ENCODE measurements at regions not wholly inside any gene's neighbourhood (a gene's known extent, or its start where the extent isn't known, plus 50 kb on each side); places are given as distances from the start of the nearest gene placed in this dataset.

DNA sequence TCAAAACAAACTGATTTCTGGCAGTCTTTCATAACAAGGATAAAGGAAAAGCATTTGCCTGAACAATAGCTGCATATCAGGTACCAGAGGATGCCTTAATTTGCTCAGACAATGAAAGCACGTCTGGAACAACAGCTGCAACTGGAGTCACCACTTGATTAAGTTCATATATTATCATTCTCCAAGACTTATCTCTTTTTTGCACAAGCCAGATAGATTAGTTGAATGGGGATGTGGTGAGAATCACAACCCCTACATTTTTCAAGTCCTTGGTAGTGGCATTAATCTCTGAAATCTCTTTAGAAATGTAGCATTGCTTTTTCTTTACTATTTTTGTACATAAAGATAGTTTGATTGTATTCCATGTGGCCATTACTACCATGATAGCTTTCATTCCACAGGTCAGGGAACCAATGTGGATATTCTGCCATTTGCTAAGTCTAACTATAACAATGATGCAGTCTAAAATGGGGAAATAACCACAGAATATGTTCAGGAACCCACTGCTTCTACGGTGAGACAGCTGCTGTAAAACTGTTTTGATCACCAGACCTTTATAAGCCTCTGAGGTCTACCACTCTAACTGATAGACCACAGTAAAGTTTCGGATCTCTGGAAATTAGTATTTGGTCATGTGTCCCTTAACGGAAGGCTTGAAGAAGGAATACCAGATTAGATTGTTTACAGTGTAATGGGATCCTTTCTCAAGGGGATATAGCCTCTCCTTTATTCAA, 1176.2 kb downstream of the DNAJB9 start:
- no peak for TF ChIP-seq RAD51 (IDR thresholded peaks at IDR 0.05; ENCODE audit: borderline replicate concordance)
- TF ChIP-seq FOSL1 (CRISPR knock-in tag; IDR thresholded peaks at IDR 0.05; ENCODE audit: borderline replicate concordance) = no peak
- TF ChIP-seq, protein P1, sequence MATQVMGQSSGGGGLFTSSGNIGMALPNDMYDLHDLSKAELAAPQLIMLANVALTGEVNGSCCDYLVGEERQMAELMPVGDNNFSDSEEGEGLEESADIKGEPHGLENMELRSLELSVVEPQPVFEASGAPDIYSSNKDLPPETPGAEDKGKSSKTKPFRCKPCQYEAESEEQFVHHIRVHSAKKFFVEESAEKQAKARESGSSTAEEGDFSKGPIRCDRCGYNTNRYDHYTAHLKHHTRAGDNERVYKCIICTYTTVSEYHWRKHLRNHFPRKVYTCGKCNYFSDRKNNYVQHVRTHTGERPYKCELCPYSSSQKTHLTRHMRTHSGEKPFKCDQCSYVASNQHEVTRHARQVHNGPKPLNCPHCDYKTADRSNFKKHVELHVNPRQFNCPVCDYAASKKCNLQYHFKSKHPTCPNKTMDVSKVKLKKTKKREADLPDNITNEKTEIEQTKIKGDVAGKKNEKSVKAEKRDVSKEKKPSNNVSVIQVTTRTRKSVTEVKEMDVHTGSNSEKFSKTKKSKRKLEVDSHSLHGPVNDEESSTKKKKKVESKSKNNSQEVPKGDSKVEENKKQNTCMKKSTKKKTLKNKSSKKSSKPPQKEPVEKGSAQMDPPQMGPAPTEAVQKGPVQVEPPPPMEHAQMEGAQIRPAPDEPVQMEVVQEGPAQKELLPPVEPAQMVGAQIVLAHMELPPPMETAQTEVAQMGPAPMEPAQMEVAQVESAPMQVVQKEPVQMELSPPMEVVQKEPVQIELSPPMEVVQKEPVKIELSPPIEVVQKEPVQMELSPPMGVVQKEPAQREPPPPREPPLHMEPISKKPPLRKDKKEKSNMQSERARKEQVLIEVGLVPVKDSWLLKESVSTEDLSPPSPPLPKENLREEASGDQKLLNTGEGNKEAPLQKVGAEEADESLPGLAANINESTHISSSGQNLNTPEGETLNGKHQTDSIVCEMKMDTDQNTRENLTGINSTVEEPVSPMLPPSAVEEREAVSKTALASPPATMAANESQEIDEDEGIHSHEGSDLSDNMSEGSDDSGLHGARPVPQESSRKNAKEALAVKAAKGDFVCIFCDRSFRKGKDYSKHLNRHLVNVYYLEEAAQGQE (IDR thresholded peaks at IDR 0.05; ENCODE audit: borderline replicate concordance in 1 of 2, low read depth in 1 of 2, low read length in 2 of 2) = no peak
- TF ChIP-seq, protein P2, sequence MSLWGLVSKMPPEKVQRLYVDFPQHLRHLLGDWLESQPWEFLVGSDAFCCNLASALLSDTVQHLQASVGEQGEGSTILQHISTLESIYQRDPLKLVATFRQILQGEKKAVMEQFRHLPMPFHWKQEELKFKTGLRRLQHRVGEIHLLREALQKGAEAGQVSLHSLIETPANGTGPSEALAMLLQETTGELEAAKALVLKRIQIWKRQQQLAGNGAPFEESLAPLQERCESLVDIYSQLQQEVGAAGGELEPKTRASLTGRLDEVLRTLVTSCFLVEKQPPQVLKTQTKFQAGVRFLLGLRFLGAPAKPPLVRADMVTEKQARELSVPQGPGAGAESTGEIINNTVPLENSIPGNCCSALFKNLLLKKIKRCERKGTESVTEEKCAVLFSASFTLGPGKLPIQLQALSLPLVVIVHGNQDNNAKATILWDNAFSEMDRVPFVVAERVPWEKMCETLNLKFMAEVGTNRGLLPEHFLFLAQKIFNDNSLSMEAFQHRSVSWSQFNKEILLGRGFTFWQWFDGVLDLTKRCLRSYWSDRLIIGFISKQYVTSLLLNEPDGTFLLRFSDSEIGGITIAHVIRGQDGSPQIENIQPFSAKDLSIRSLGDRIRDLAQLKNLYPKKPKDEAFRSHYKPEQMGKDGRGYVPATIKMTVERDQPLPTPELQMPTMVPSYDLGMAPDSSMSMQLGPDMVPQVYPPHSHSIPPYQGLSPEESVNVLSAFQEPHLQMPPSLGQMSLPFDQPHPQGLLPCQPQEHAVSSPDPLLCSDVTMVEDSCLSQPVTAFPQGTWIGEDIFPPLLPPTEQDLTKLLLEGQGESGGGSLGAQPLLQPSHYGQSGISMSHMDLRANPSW (CRISPR knock-in tag; IDR thresholded peaks at IDR 0.05; ENCODE audit: borderline replicate concordance) = no peak
- TF ChIP-seq MLX (CRISPR knock-in tag; IDR thresholded peaks at IDR 0.05) = no peak
- no peak for TF ChIP-seq ZNF670 (CRISPR knock-in tag; IDR thresholded peaks at IDR 0.05; ENCODE audit: borderline replicate concordance)
- TF ChIP-seq, protein P3, sequence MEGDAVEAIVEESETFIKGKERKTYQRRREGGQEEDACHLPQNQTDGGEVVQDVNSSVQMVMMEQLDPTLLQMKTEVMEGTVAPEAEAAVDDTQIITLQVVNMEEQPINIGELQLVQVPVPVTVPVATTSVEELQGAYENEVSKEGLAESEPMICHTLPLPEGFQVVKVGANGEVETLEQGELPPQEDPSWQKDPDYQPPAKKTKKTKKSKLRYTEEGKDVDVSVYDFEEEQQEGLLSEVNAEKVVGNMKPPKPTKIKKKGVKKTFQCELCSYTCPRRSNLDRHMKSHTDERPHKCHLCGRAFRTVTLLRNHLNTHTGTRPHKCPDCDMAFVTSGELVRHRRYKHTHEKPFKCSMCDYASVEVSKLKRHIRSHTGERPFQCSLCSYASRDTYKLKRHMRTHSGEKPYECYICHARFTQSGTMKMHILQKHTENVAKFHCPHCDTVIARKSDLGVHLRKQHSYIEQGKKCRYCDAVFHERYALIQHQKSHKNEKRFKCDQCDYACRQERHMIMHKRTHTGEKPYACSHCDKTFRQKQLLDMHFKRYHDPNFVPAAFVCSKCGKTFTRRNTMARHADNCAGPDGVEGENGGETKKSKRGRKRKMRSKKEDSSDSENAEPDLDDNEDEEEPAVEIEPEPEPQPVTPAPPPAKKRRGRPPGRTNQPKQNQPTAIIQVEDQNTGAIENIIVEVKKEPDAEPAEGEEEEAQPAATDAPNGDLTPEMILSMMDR (CRISPR knock-in tag; IDR thresholded peaks at IDR 0.05) = no peak
- TF ChIP-seq ATF3 (CRISPR knock-in tag; IDR thresholded peaks at IDR 0.05) = no peak
- TF ChIP-seq HNRNPUL1 (IDR thresholded peaks at IDR 0.05; ENCODE audit: low read depth, low read length) = no peak
- no peak for TF ChIP-seq KLF16 (CRISPR knock-in tag; IDR thresholded peaks at IDR 0.05)
- no peak for TF ChIP-seq EP300 (IDR thresholded peaks at IDR 0.05; ENCODE audit: low read depth in 2 of 2, low read length in 2 of 2)
- no peak for TF ChIP-seq EP300 (CRISPR knock-in tag; IDR thresholded peaks at IDR 0.05; ENCODE audit: borderline replicate concordance)
